AG10803 (cell line): ENCODE measurements at regions not wholly inside any gene's neighbourhood (a gene's known extent, or its start where the extent isn't known, plus 50 kb on each side); places are given as distances from the start of the nearest gene placed in this dataset.

ENCODE experiments used
- DNase-seq: peaks from one replicate; pipeline ENCODE4 v3.0.0; 2010; ENCODE audit warnings: low read depth
- H3K4me3 ChIP-seq: 2 replicates; pipeline ENCODE4 v1.5.1; 2011; ENCODE audit warnings: mild to moderate bottlenecking, low read length, control low read depth
- CTCF ChIP-seq: conservative IDR thresholded peaks from 2 replicates; pipeline ENCODE4 v1.5.1; 2011; ENCODE audit warnings: mild to moderate bottlenecking, low read length, control low read depth, inconsistent platforms

GRCh38 chr11:114928260-114928870, 250.0 kb downstream of the NXPE2 start:
- no peak for TF ChIP-seq CTCF
- no peak overlapping the region for H3K4me3 ChIP-seq
- DNase-seq, result no peak

- no peak for TF ChIP-seq CTCF
- no peak for DNase-seq
These were observed 251.1 kb downstream of the NXPE2 start for GRCh38 chr11:114929351-114930000.

GRCh38 chr11:114938799-114939198, 260.5 kb downstream of the NXPE2 start:
- no peak for TF ChIP-seq CTCF
- no peak overlapping the region for H3K4me3 ChIP-seq
- no peak for DNase-seq

More at GRCh38 chr11:114929351-114930000, 251.1 kb downstream of the NXPE2 start:
- no peak overlapping the region for H3K4me3 ChIP-seq

- no peak for TF ChIP-seq CTCF
- no peak for DNase-seq
- H3K4me3 ChIP-seq, result no peak overlapping the region
These were observed 263.9 kb downstream of the NXPE2 start for GRCh38 chr11:114942207-114942606.

GRCh38 chr11:114949614-114950351, 271.5 kb downstream of the NXPE2 start:
- no peak for DNase-seq
- no peak for TF ChIP-seq CTCF

GRCh38 chr11:114953039-114953438, 274.7 kb downstream of the NXPE2 start:
- DNase-seq, result no peak
- no peak for TF ChIP-seq CTCF
- H3K4me3 ChIP-seq, result no peak overlapping the region

More at GRCh38 chr11:114949614-114950351, 271.5 kb downstream of the NXPE2 start:
- H3K4me3 ChIP-seq, result no peak overlapping the region
